VCaP (cell line): ENCODE measurements at regions not wholly inside any gene's neighbourhood (a gene's known extent, or its start where the extent isn't known, plus 50 kb on each side); places are given as distances from the start of the nearest gene placed in this dataset.

Experiments used
- H3K27ac ChIP-seq: fragments of 450-650 bp; 2 replicates; pipeline ENCODE4 v1.5.1; 2017
- CTCF ChIP-seq: fragments of 450-650 bp; conservative IDR thresholded peaks from 2 replicates; pipeline ENCODE4 v1.5.1; 2017; ENCODE audit warnings: mild to moderate bottlenecking, moderate library complexity

GRCh38 chr2:107036293-107036692, 150.3 kb upstream of the ST6GAL2 start:
- no peak overlapping the region for H3K27ac ChIP-seq

GRCh38 chr2:107062173-107062572, 176.2 kb upstream of the ST6GAL2 start:
- no peak for TF ChIP-seq CTCF

More at GRCh38 chr2:107036293-107036692, 150.3 kb upstream of the ST6GAL2 start:
- no peak for TF ChIP-seq CTCF

GRCh38 chr2:107062599-107063220, 176.7 kb upstream of the ST6GAL2 start:
- peak overlapping the region; percentile 55 for H3K27ac ChIP-seq
- no peak for TF ChIP-seq CTCF

More at GRCh38 chr2:107062173-107062572, 176.2 kb upstream of the ST6GAL2 start:
- H3K27ac ChIP-seq, result peak overlapping the region; percentile 55

- TF ChIP-seq CTCF, result no peak
- peak overlapping the region; percentile 55 for H3K27ac ChIP-seq
Observed at GRCh38 chr2:107063228-107063627, 177.3 kb upstream of the ST6GAL2 start.

GRCh38 chr2:107064750-107065149, 178.8 kb upstream of the ST6GAL2 start:
- H3K27ac ChIP-seq, result no peak overlapping the region
- no peak for TF ChIP-seq CTCF

- no peak for TF ChIP-seq CTCF
Observed at GRCh38 chr2:107068069-107068916, 182.3 kb upstream of the ST6GAL2 start.

GRCh38 chr2:107069890-107070289, 183.9 kb upstream of the ST6GAL2 start:
- H3K27ac ChIP-seq, result no peak overlapping the region; the same call in 1 of the 2 replicates
- TF ChIP-seq CTCF, result no peak

More at GRCh38 chr2:107068069-107068916, 182.3 kb upstream of the ST6GAL2 start:
- H3K27ac ChIP-seq, result peak overlapping the region; percentile 49
